ENCODE measurements at regions not wholly inside any gene's neighbourhood (a gene's known extent, or its start where the extent isn't known, plus 50 kb on each side); places are given as distances from the start of the nearest gene placed in this dataset.

DNA sequence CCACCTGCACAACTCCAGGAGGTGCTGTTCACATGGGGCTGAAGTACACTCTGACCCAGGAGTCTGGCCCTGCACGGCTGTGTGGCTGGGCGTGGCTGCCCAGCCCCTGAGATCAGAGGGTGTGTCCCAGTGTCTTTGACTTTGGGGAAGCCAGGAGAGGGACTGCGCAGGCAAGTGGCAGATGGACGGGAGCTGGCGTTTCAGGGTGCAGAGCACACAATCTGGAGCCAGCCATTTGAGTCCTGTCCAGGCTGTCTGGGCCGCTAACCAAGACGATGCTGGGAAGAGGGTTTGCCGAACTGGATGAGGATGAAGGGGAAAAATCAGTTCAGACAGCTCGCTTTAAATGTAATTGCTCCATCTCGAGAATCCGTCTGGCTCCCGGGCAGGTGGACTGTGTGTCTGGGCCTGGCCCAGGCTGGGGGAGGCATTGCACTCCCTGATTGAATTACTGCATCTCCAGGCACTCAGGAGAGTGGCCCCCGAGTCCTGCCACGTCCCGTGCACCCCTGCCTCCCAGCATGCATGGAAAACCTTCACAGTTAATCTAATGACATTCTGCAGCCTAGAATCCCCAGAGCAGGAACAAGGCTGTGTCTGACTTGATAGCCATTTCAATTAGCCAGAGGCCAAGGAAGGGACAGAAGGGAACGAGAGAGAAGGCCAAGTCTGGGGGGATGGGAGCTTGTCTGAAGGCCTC, 120.8 kb upstream of the NANOS1 start:
- WGBS (ENCODE audit: insufficient coverage), result 86% methylated on average over 16 of the region's 16 CpGs
- POLR2A ChIA-PET, result no interaction called here
- CTCF ChIA-PET, result no interaction called here
- Histone ChIP-seq H3K4me1 (ENCODE audit: control extremely low read depth in 1 of 4, control insufficient read depth in 4 of 4, insufficient read depth in 4 of 4, low read length in 3 of 4) (no peaks in the 10 kb centered on the region), H3K27ac (ENCODE audit: insufficient read depth in 1 of 2, low read depth in 1 of 2, low read length in 2 of 2, poor library complexity in 1 of 2, severe bottlenecking in 2 of 2) (no peak overlapping the region), H3K4me3 (ENCODE audit: control insufficient read depth in 1 of 7, extremely low read depth in 1 of 7, insufficient read depth in 4 of 7, low read depth in 2 of 7, low read length in 6 of 7) (no peak overlapping the region), H3K9me3 (ENCODE audit: control extremely low read depth in 1 of 5, control insufficient read depth in 4 of 5, insufficient read depth in 2 of 5, low read depth in 1 of 5, low read length in 4 of 5) (no peaks in the 10 kb centered on the region), H3K27me3 (replicated peaks in 2 of 5; ENCODE audit: control insufficient read depth in 4 of 5, insufficient read depth in 5 of 5, low read length in 4 of 5) (peaks cover 0 to 6% (median 0%) of the 10 kb centered on the region in 5 experiments), H3K36me3 (ENCODE audit: control insufficient read depth in 4 of 4, insufficient read depth in 4 of 4, low read length in 3 of 4) (no peaks in the 10 kb centered on the region)
- DNase-seq, result no peak

DNA sequence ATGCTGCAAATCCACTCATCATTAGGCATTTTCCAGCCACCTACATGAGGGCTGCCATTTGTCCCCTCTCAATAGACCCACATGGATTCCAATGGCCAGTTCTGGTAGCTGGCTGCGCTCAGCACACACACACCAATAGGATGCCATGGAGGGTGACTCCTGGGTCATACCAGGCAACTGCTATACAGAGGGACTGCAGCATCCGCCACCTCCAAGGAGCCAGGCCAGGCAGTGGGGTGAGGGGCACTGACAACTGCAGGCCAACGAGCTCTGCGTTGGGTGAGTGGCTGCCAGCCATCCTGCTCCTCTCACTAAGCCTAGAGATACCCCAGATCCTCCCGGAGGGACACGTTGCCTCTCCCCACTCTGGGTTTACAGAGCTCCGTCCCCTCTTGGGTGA, 118.8 kb upstream of the NANOS1 start:
- ChIA-PET CTCF (interaction anchor here (1.4 kb wide), 1 partner anchor 13 kb away, joined by 3 read pairs; no protein-coding TSS in a partner anchor), POLR2A (no interaction called here)
- H3K9me3 ChIP-seq (ENCODE audit: control extremely low read depth in 1 of 5, control insufficient read depth in 4 of 5, insufficient read depth in 2 of 5, low read depth in 1 of 5, low read length in 4 of 5), result no peaks in the 10 kb centered on the region
- no peaks in the 10 kb centered on the region for H3K4me1 ChIP-seq (ENCODE audit: control extremely low read depth in 1 of 4, control insufficient read depth in 4 of 4, insufficient read depth in 4 of 4, low read length in 3 of 4)
- WGBS (ENCODE audit: insufficient coverage), result 98% methylated on average over 6 of the region's 7 CpGs
- H3K4me3 ChIP-seq (ENCODE audit: control insufficient read depth in 1 of 7, extremely low read depth in 1 of 7, insufficient read depth in 4 of 7, low read depth in 2 of 7, low read length in 6 of 7), result no peak overlapping the region
- peaks cover 0 to 11% (median 0%) of the 10 kb centered on the region in 5 experiments for H3K27me3 ChIP-seq (replicated peaks in 2 of 5; ENCODE audit: control insufficient read depth in 4 of 5, insufficient read depth in 5 of 5, low read length in 4 of 5)
- no peak overlapping the region for H3K27ac ChIP-seq (ENCODE audit: insufficient read depth in 1 of 2, low read depth in 1 of 2, low read length in 2 of 2, poor library complexity in 1 of 2, severe bottlenecking in 2 of 2)
- DNase-seq, result no peak
- no peaks in the 10 kb centered on the region for H3K36me3 ChIP-seq (ENCODE audit: control insufficient read depth in 4 of 4, insufficient read depth in 4 of 4, low read length in 3 of 4)

DNA sequence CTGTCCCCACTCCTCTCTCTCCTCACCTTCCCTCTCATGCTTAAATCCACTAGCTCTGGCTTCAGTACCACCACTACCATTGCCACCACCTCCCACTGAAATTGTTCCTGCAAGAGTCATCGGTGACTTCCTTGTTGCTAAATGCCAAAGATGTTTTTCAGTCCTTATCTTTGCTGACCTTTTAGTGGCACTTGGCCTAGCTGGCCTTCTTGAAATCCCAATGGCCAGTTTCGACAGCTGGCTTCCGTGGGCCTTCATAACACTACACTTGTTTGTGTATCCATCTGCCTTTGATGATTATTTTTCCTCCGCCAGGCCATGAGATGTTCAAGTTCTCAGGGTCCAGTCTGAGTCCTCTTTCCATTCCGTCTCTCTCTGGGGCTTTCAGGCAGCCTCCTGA, 118.2 kb upstream of the NANOS1 start:
- 94% methylated on average over 5 of the region's 5 CpGs for WGBS (ENCODE audit: insufficient coverage)
- Histone ChIP-seq H3K27ac (ENCODE audit: insufficient read depth in 1 of 2, low read depth in 1 of 2, low read length in 2 of 2, poor library complexity in 1 of 2, severe bottlenecking in 2 of 2) (no peak overlapping the region), H3K4me1 (ENCODE audit: control extremely low read depth in 1 of 4, control insufficient read depth in 4 of 4, insufficient read depth in 4 of 4, low read length in 3 of 4) (no peaks in the 10 kb centered on the region), H3K36me3 (ENCODE audit: control insufficient read depth in 4 of 4, insufficient read depth in 4 of 4, low read length in 3 of 4) (no peaks in the 10 kb centered on the region), H3K4me3 (ENCODE audit: control insufficient read depth in 1 of 7, extremely low read depth in 1 of 7, insufficient read depth in 4 of 7, low read depth in 2 of 7, low read length in 6 of 7) (no peak overlapping the region), H3K9me3 (ENCODE audit: control extremely low read depth in 1 of 5, control insufficient read depth in 4 of 5, insufficient read depth in 2 of 5, low read depth in 1 of 5, low read length in 4 of 5) (no peaks in the 10 kb centered on the region), H3K27me3 (replicated peaks in 2 of 5; ENCODE audit: control insufficient read depth in 4 of 5, insufficient read depth in 5 of 5, low read length in 4 of 5) (peaks cover 0 to 11% (median 0%) of the 10 kb centered on the region in 5 experiments)
- DNase-seq, result no peak
- CTCF ChIA-PET, result no interaction called here
- POLR2A ChIA-PET, result no interaction called here

DNA sequence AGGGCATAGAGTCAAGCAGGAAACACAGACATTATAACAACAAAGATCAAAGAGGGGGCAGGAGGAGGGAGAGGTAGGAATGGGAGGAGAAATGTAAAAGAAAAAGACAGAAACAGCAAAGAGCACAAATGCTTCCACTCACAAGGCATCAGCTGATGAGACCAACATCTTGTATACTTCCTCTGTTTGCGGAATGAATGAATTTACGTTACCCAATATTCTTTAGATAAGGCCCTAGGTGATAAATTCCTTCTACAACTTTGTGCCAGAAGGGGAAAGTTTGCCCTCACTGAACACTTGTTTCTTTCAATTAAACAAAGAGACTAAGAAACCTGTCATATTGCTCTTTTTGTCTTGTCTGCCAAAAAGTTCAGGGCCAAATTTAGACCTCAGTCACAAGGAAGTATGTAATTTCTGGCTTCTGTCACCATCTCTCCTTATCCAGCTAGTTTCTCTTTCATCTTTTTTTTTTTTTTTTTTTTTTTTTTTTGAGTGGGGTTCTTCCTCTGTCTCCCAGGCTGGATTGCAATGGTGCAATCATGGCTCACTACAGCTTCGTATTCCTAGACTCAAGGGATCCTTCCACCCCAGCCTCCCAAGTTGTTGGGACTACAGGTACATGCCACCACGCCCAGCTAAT, 116.4 kb upstream of the NANOS1 start:
- Histone ChIP-seq H3K27me3 (replicated peaks in 2 of 5; ENCODE audit: control insufficient read depth in 4 of 5, insufficient read depth in 5 of 5, low read length in 4 of 5) (peaks cover 0 to 8% (median 0%) of the 10 kb centered on the region in 5 experiments), H3K27ac (ENCODE audit: insufficient read depth in 1 of 2, low read depth in 1 of 2, low read length in 2 of 2, poor library complexity in 1 of 2, severe bottlenecking in 2 of 2) (no peak overlapping the region), H3K4me1 (ENCODE audit: control extremely low read depth in 1 of 4, control insufficient read depth in 4 of 4, insufficient read depth in 4 of 4, low read length in 3 of 4) (no peaks in the 10 kb centered on the region), H3K4me3 (ENCODE audit: control insufficient read depth in 1 of 7, extremely low read depth in 1 of 7, insufficient read depth in 4 of 7, low read depth in 2 of 7, low read length in 6 of 7) (no peak overlapping the region), H3K36me3 (ENCODE audit: control insufficient read depth in 4 of 4, insufficient read depth in 4 of 4, low read length in 3 of 4) (no peaks in the 10 kb centered on the region), H3K9me3 (ENCODE audit: control extremely low read depth in 1 of 5, control insufficient read depth in 4 of 5, insufficient read depth in 2 of 5, low read depth in 1 of 5, low read length in 4 of 5) (no peaks in the 10 kb centered on the region)
- WGBS (ENCODE audit: insufficient coverage), result 100% methylated on average over 2 of the region's 4 CpGs
- no peak for DNase-seq
- ChIA-PET CTCF (no interaction called here), POLR2A (no interaction called here)

DNA sequence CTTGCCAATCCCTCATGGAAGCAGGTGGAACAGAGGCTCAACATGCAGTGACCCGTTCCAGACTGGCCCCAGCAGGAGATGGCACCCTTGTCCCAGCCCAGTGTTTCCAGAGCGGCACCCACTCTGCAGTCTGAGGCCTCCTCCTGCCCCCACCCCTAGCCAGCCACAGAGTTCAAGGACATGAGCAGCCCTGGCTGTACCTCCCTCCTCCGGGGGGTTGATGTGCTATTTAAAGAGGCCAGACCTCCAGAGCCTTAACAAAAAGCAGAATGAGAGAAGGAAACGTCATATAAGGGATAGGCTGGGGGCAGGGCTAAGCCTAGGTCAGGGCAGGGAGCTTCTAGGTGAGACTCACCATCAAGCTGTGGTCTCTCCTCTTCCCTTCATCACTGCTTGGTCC, 115.7 kb upstream of the NANOS1 start:
- H3K27ac ChIP-seq (ENCODE audit: insufficient read depth in 1 of 2, low read depth in 1 of 2, low read length in 2 of 2, poor library complexity in 1 of 2, severe bottlenecking in 2 of 2), result no peak overlapping the region
- WGBS (ENCODE audit: insufficient coverage), result 61% methylated on average over 4 of the region's 4 CpGs
- no peaks in the 10 kb centered on the region for H3K4me1 ChIP-seq (ENCODE audit: control extremely low read depth in 1 of 4, control insufficient read depth in 4 of 4, insufficient read depth in 4 of 4, low read length in 3 of 4)
- ChIA-PET POLR2A (no interaction called here), CTCF (no interaction called here)
- H3K27me3 ChIP-seq (replicated peaks in 2 of 5; ENCODE audit: control insufficient read depth in 4 of 5, insufficient read depth in 5 of 5, low read length in 4 of 5), result peaks cover 0 to 6% (median 0%) of the 10 kb centered on the region in 5 experiments
- H3K4me3 ChIP-seq (ENCODE audit: control insufficient read depth in 1 of 7, extremely low read depth in 1 of 7, insufficient read depth in 4 of 7, low read depth in 2 of 7, low read length in 6 of 7), result no peak overlapping the region
- H3K36me3 ChIP-seq (ENCODE audit: control insufficient read depth in 4 of 4, insufficient read depth in 4 of 4, low read length in 3 of 4), result no peaks in the 10 kb centered on the region
- no peak for DNase-seq
- no peaks in the 10 kb centered on the region for H3K9me3 ChIP-seq (ENCODE audit: control extremely low read depth in 1 of 5, control insufficient read depth in 4 of 5, insufficient read depth in 2 of 5, low read depth in 1 of 5, low read length in 4 of 5)

DNA sequence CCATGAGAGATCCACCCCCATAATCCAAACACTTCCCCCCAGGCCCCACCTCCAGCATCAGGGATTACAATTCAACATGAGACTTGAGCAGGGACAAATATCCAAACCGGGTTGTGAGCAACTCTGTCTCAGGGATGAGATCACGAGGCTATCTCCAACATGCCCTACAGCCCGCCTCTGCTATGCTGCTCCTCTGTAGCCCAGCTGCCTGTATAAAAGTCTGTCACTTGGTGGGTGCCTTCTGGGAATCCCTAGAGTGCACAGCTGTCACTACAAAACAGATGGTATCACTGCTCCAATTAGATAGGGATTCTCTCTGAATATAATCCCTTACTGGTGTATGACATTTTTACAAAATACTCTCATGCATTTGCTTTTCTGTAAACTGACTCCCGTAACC, 114.9 kb upstream of the NANOS1 start:
- peaks cover 0 to 6% (median 0%) of the 10 kb centered on the region in 5 experiments for H3K27me3 ChIP-seq (replicated peaks in 2 of 5; ENCODE audit: control insufficient read depth in 4 of 5, insufficient read depth in 5 of 5, low read length in 4 of 5)
- H3K4me3 ChIP-seq (ENCODE audit: control insufficient read depth in 1 of 7, extremely low read depth in 1 of 7, insufficient read depth in 4 of 7, low read depth in 2 of 7, low read length in 6 of 7), result no peak overlapping the region
- WGBS (ENCODE audit: insufficient coverage), result 89% methylated on average over 3 of the region's 4 CpGs
- H3K36me3 ChIP-seq (ENCODE audit: control insufficient read depth in 4 of 4, insufficient read depth in 4 of 4, low read length in 3 of 4), result no peaks in the 10 kb centered on the region
- H3K9me3 ChIP-seq (ENCODE audit: control extremely low read depth in 1 of 5, control insufficient read depth in 4 of 5, insufficient read depth in 2 of 5, low read depth in 1 of 5, low read length in 4 of 5), result no peaks in the 10 kb centered on the region
- ChIA-PET CTCF (no interaction called here), POLR2A (no interaction called here)
- no peaks in the 10 kb centered on the region for H3K4me1 ChIP-seq (ENCODE audit: control extremely low read depth in 1 of 4, control insufficient read depth in 4 of 4, insufficient read depth in 4 of 4, low read length in 3 of 4)
- H3K27ac ChIP-seq (ENCODE audit: insufficient read depth in 1 of 2, low read depth in 1 of 2, low read length in 2 of 2, poor library complexity in 1 of 2, severe bottlenecking in 2 of 2), result no peak overlapping the region
- DNase-seq, result no peak

DNA sequence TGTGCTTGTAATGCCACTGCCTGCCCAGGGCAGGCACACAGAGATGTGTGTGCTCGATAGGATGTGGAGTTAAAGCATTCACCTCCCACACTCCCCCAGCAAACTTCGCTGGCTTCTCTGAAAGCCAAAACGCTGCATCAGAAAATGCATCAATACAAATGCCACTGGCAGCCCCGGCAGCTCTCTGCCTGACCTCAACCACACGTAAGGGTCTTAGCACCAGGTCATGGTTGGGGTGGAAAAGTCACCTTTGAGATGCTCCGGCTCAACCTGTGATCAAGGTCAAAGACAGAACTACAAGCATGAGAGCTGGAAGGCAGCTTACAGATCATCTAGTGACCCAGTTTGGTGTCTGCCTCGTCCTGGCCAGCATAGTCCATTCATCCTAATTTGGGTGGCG, 114.4 kb upstream of the NANOS1 start:
- H3K4me3 ChIP-seq (ENCODE audit: control insufficient read depth in 1 of 7, extremely low read depth in 1 of 7, insufficient read depth in 4 of 7, low read depth in 2 of 7, low read length in 6 of 7), result no peak overlapping the region
- peaks cover 0 to 6% (median 0%) of the 10 kb centered on the region in 5 experiments for H3K27me3 ChIP-seq (replicated peaks in 2 of 5; ENCODE audit: control insufficient read depth in 4 of 5, insufficient read depth in 5 of 5, low read length in 4 of 5)
- H3K9me3 ChIP-seq (ENCODE audit: control extremely low read depth in 1 of 5, control insufficient read depth in 4 of 5, insufficient read depth in 2 of 5, low read depth in 1 of 5, low read length in 4 of 5), result no peaks in the 10 kb centered on the region
- H3K27ac ChIP-seq (ENCODE audit: insufficient read depth in 1 of 2, low read depth in 1 of 2, low read length in 2 of 2, poor library complexity in 1 of 2, severe bottlenecking in 2 of 2), result no peak overlapping the region
- CTCF ChIA-PET, result no interaction called here
- DNase-seq, result no peak
- WGBS (ENCODE audit: insufficient coverage), result 88% methylated on average over 7 of the region's 8 CpGs
- POLR2A ChIA-PET, result no interaction called here
- H3K36me3 ChIP-seq (ENCODE audit: control insufficient read depth in 4 of 4, insufficient read depth in 4 of 4, low read length in 3 of 4), result no peaks in the 10 kb centered on the region
- H3K4me1 ChIP-seq (ENCODE audit: control extremely low read depth in 1 of 4, control insufficient read depth in 4 of 4, insufficient read depth in 4 of 4, low read length in 3 of 4), result no peaks in the 10 kb centered on the region

Measured in common myeloid progenitor, CD34-positive (primary cell).